CD4-positive, CD25-positive, alpha-beta regulatory T cell (primary cell): ENCODE measurements at regions not wholly inside any gene's neighbourhood (a gene's known extent, or its start where the extent isn't known, plus 50 kb on each side); places are given as distances from the start of the nearest gene placed in this dataset.
"Not testable (repeated sequence)": the region's sequence is repeated elsewhere in the genome, so short reads cannot be mapped to it uniquely, and the experiment has no call there.

Source experiments
- ATAC-seq, 2 donors: fragments of 150-1000 bp; cut with Tn5 transposase; one replicate each; pipeline ENCODE4 v1.10.0; 2021; ENCODE audit warnings: low read depth in 2 of 2, moderate number of reproducible peaks in 2 of 2, moderate library complexity in 1 of 2
- DNase-seq, 3 donors: peaks; one replicate each; pipeline versions ENCODE4 v3.0.0 to v3.0.0-alpha.2; 2012 to 2022; ENCODE audit warnings: mixed read lengths in 1 of 3
- H3K27ac ChIP-seq: one replicate; pipeline ENCODE4 v1.7.0; 2013; ENCODE audit warnings: mild to moderate bottlenecking, low read length; ENCODE audit not compliant: insufficient read depth, poor library complexity, severe bottlenecking
- H3K27me3 ChIP-seq: one replicate; pipeline ENCODE4 v1.7.0; 2013; ENCODE audit warnings: low read length; ENCODE audit not compliant: control insufficient read depth, insufficient read depth
- H3K36me3 ChIP-seq: one replicate; pipeline ENCODE4 v1.7.0; 2013; ENCODE audit warnings: mild to moderate bottlenecking, low read length, moderate library complexity; ENCODE audit not compliant: control insufficient read depth, insufficient read depth
- H3K4me1 ChIP-seq: 2 replicates; pipeline ENCODE4 v1.7.0; 2013; ENCODE audit warnings: mild to moderate bottlenecking, low read length; ENCODE audit not compliant: insufficient read depth, control insufficient read depth, poor library complexity, severe bottlenecking
- H3K4me3 ChIP-seq: one replicate; pipeline ENCODE4 v1.7.0; 2013; ENCODE audit warnings: low read depth, mild to moderate bottlenecking, low read length, moderate library complexity
- H3K9me3 ChIP-seq, 2 experiments: 1 replicate in 1 of 2; 2 replicates in 1 of 2; pipeline ENCODE4 v1.7.0; 2013; ENCODE audit warnings: low read length in 2 of 2, mild to moderate bottlenecking in 1 of 2, moderate library complexity in 1 of 2; ENCODE audit not compliant: control insufficient read depth in 2 of 2
- H3K27ac Mint-ChIP-seq, 3 donors: one replicate each; pipeline ENCODE4 v1.8.0; 2020 to 2022; ENCODE audit warnings: mild to moderate bottlenecking in 3 of 3, mixed read lengths in 3 of 3, moderate library complexity in 2 of 3
- H3K27me3 Mint-ChIP-seq: one replicate; pipeline ENCODE4 v1.8.0; 2022; ENCODE audit warnings: mild to moderate bottlenecking, mixed read lengths
- H3K36me3 Mint-ChIP-seq: one replicate; pipeline ENCODE4 v1.8.0; 2020; ENCODE audit warnings: mixed read lengths
- H3K4me1 Mint-ChIP-seq, 4 donors: one replicate each; pipeline ENCODE4 v1.8.0; 2020 to 2022; ENCODE audit warnings: mixed read lengths in 4 of 4, mild to moderate bottlenecking in 1 of 4
- H3K4me3 Mint-ChIP-seq, 4 donors: one replicate each; pipeline ENCODE4 v1.8.0; 2020 to 2022; ENCODE audit warnings: mild to moderate bottlenecking in 4 of 4, mixed read lengths in 4 of 4, moderate library complexity in 3 of 4
- H3K9me3 Mint-ChIP-seq, 7 donors: one replicate each; pipeline ENCODE4 v1.8.0; 2020 to 2022; ENCODE audit warnings: mixed read lengths in 7 of 7, mild to moderate bottlenecking in 3 of 7, moderate library complexity in 2 of 7

- H3K4me3 Mint-ChIP-seq = no peak overlapping the region
- DNase-seq (no peak), ATAC-seq (no peak)
- no peak overlapping the region for H3K27ac Mint-ChIP-seq
- H3K27me3 Mint-ChIP-seq = peaks cover 8% of the 10 kb centered on the region
- Histone ChIP-seq H3K4me1 (no peaks in the 10 kb centered on the region), H3K9me3 (no peaks in the 10 kb centered on the region), H3K27me3 (no peaks in the 10 kb centered on the region), H3K4me3 (no peak overlapping the region), H3K36me3 (no peaks in the 10 kb centered on the region), H3K27ac (no peak overlapping the region)
- H3K9me3 Mint-ChIP-seq = peaks cover 0 to 2% (median 0%) of the 10 kb centered on the region in 7 donors
- H3K4me1 Mint-ChIP-seq = peaks cover 0 to 8% (median 0%) of the 10 kb centered on the region in 4 donors
- H3K36me3 Mint-ChIP-seq = no peaks in the 10 kb centered on the region
These were observed 415.4 kb upstream of the USP9Y start for GRCh38 chrY:12285608-12286007.

GRCh38 chrY:12288919-12289318 is 412.1 kb upstream of the USP9Y start:
- no peaks in the 10 kb centered on the region for H3K4me1 ChIP-seq

GRCh38 chrY:12289415-12289814 is 411.6 kb upstream of the USP9Y start:
- no peak for DNase-seq
- H3K4me1 Mint-ChIP-seq = peaks cover 0 to 8% (median 0%) of the 10 kb centered on the region in 4 donors
- Histone ChIP-seq H3K27ac (no peak overlapping the region), H3K36me3 (no peaks in the 10 kb centered on the region), H3K9me3 (no peaks in the 10 kb centered on the region), H3K4me1 (no peaks in the 10 kb centered on the region), H3K27me3 (no peaks in the 10 kb centered on the region), H3K4me3 (no peak overlapping the region)
- ATAC-seq = no peak
- peak overlapping the region in 1 of 3 donors; percentile 72 for H3K27ac Mint-ChIP-seq
- peaks cover 0 to 2% (median 0%) of the 10 kb centered on the region in 7 donors for H3K9me3 Mint-ChIP-seq
- no peaks in the 10 kb centered on the region for H3K27me3 Mint-ChIP-seq
- no peak overlapping the region for H3K4me3 Mint-ChIP-seq
- H3K36me3 Mint-ChIP-seq = no peaks in the 10 kb centered on the region

More at GRCh38 chrY:12288919-12289318, 412.1 kb upstream of the USP9Y start:
- H3K4me3 ChIP-seq = no peak overlapping the region
- Mint-ChIP-seq H3K4me3 (no peak overlapping the region), H3K27ac (no peak overlapping the region), H3K27me3 (no peaks in the 10 kb centered on the region), H3K9me3 (peaks cover 0 to 2% (median 0%) of the 10 kb centered on the region in 7 donors), H3K4me1 (peaks cover 0 to 8% (median 0%) of the 10 kb centered on the region in 4 donors), H3K36me3 (no peaks in the 10 kb centered on the region)
- H3K27me3 ChIP-seq = no peaks in the 10 kb centered on the region
- H3K36me3 ChIP-seq = no peaks in the 10 kb centered on the region
- ATAC-seq (no peak), DNase-seq (no peak)
- H3K27ac ChIP-seq = no peak overlapping the region
- no peaks in the 10 kb centered on the region for H3K9me3 ChIP-seq

GRCh38 chrY:12292542-12292941 is 408.5 kb upstream of the USP9Y start:
- peaks cover 0 to 8% (median 0%) of the 10 kb centered on the region in 4 donors for H3K4me1 Mint-ChIP-seq
- H3K4me3 Mint-ChIP-seq = no peak overlapping the region
- DNase-seq = no peak
- no peaks in the 10 kb centered on the region for H3K27me3 ChIP-seq
- no peak for ATAC-seq
- no peak overlapping the region for H3K27ac Mint-ChIP-seq
- no peaks in the 10 kb centered on the region for H3K4me1 ChIP-seq
- no peaks in the 10 kb centered on the region for H3K27me3 Mint-ChIP-seq
- H3K27ac ChIP-seq = no peak overlapping the region
- H3K9me3 Mint-ChIP-seq = no peaks in the 10 kb centered on the region
- H3K36me3 ChIP-seq = no peaks in the 10 kb centered on the region
- no peaks in the 10 kb centered on the region for H3K9me3 ChIP-seq
- no peaks in the 10 kb centered on the region for H3K36me3 Mint-ChIP-seq
- no peak overlapping the region for H3K4me3 ChIP-seq

GRCh38 chrY:12296460-12296859 is 404.6 kb upstream of the USP9Y start:
- no peaks in the 10 kb centered on the region for H3K27me3 ChIP-seq
- Mint-ChIP-seq H3K9me3 (no peaks in the 10 kb centered on the region), H3K36me3 (no peaks in the 10 kb centered on the region), H3K4me1 (no peaks in the 10 kb centered on the region), H3K27ac (no peak overlapping the region), H3K4me3 (no peak overlapping the region), H3K27me3 (no peaks in the 10 kb centered on the region)
- no peak for DNase-seq
- H3K36me3 ChIP-seq = no peaks in the 10 kb centered on the region
- no peak for ATAC-seq
- no peaks in the 10 kb centered on the region for H3K9me3 ChIP-seq
- no peaks in the 10 kb centered on the region for H3K4me1 ChIP-seq
- H3K27ac ChIP-seq = no peak overlapping the region
- no peak overlapping the region for H3K4me3 ChIP-seq

GRCh38 chrY:12299796-12300195 is 401.2 kb upstream of the USP9Y start:
- H3K27ac ChIP-seq, H3K36me3 Mint-ChIP-seq, H3K4me1 Mint-ChIP-seq, H3K9me3 ChIP-seq, H3K27me3 ChIP-seq, H3K4me3 ChIP-seq, H3K9me3 Mint-ChIP-seq, H3K27me3 Mint-ChIP-seq, H3K27ac Mint-ChIP-seq, H3K4me1 ChIP-seq, ATAC-seq, H3K36me3 ChIP-seq, H3K4me3 Mint-ChIP-seq, DNase-seq: not testable (repeated sequence)

- no peak for ATAC-seq
- peaks cover 0 to 3% (median 0%) of the 10 kb centered on the region in 4 donors for H3K4me1 Mint-ChIP-seq
These were observed 397.6 kb upstream of the USP9Y start for GRCh38 chrY:12303464-12303863.

GRCh38 chrY:12305456-12305855 is 395.6 kb upstream of the USP9Y start:
- Mint-ChIP-seq H3K27me3 (peaks cover 6% of the 10 kb centered on the region), H3K27ac (no peak overlapping the region), H3K4me1 (peaks cover 0 to 3% (median 0%) of the 10 kb centered on the region in 4 donors), H3K9me3 (peaks cover 0 to 2% (median 0%) of the 10 kb centered on the region in 7 donors), H3K4me3 (no peak overlapping the region), H3K36me3 (no peaks in the 10 kb centered on the region)
- Histone ChIP-seq H3K36me3 (no peaks in the 10 kb centered on the region), H3K4me3 (no peak overlapping the region), H3K9me3 (no peaks in the 10 kb centered on the region), H3K27ac (no peak overlapping the region), H3K4me1 (no peaks in the 10 kb centered on the region), H3K27me3 (no peaks in the 10 kb centered on the region)
- no peak for DNase-seq
- no peak for ATAC-seq

More at GRCh38 chrY:12303464-12303863, 397.6 kb upstream of the USP9Y start:
- Mint-ChIP-seq H3K9me3 (peaks cover 0 to 2% (median 0%) of the 10 kb centered on the region in 7 donors), H3K4me3 (peak overlapping the region in 1 of 4 donors; percentile 85), H3K36me3 (no peaks in the 10 kb centered on the region), H3K27me3 (no peaks in the 10 kb centered on the region), H3K27ac (no peak overlapping the region)
- H3K27ac ChIP-seq = no peak overlapping the region
- no peaks in the 10 kb centered on the region for H3K27me3 ChIP-seq
- H3K4me1 ChIP-seq = no peaks in the 10 kb centered on the region
- no peaks in the 10 kb centered on the region for H3K9me3 ChIP-seq
- H3K36me3 ChIP-seq = no peaks in the 10 kb centered on the region
- peak overlapping the region; percentile 26 for H3K4me3 ChIP-seq
- DNase-seq = no peak
